Endothelial cell of umbilical vein (primary cell): ENCODE measurements at regions not wholly inside any gene's neighbourhood (a gene's known extent, or its start where the extent isn't known, plus 50 kb on each side); places are given as distances from the start of the nearest gene placed in this dataset.

Experiments
- BruUV-seq: library from RNA; stranded (reverse); fragments of 400-500 nt; replicated peaks from 2 replicates; lab custom pipeline; 2021; lab: Mats Ljungman, UMichigan
- CTCF ChIA-PET: fragments of 300-600, 350-600 bp; sonication (Branson Sonifier 250); formaldehyde crosslinking; loops from one replicate; lab custom pipeline; 2021; ENCODE audit warnings: antibody characterized with exemption, inconsistent platforms; lab: Charles Lee
- POLR2A ChIA-PET: fragments of 300-600, 350-600 bp; sonication (Branson Sonifier 250); formaldehyde crosslinking; loops from one replicate; lab custom pipeline; 2021; ENCODE audit warnings: antibody characterized with exemption, inconsistent platforms; lab: Charles Lee
- DNase-seq: peaks from one replicate; pipeline ENCODE4 v3.0.0-alpha.2; 2011; ENCODE audit warnings: low read depth, low spot score
- FAIRE-seq: peaks from 2 replicates; lab custom pipeline; 2011; peaks lifted over from hg19 to GRCh38; lab: Jason Lieb, UNC
- H2AFZ ChIP-seq: 2 replicates; pipeline ENCODE4 v1.6.0; 2012; ENCODE audit warnings: low read depth, low read length, control low read depth, inconsistent platforms
- H3K27ac ChIP-seq: 2 replicates; pipeline ENCODE4 v1.5.1; 2011; ENCODE audit warnings: low read depth, mild to moderate bottlenecking, control low read depth, low read length, moderate library complexity; ENCODE audit not compliant: insufficient read depth
- H3K27me3 ChIP-seq, 2 experiments: 2 replicates each; pipeline versions ENCODE4 v1.6.0 to v1.6.1; 2011; ENCODE audit warnings: low read length in 2 of 2, mixed read lengths in 1 of 2; ENCODE audit not compliant: control insufficient read depth in 2 of 2, insufficient read depth in 2 of 2
- H3K36me3 ChIP-seq, 2 experiments: 2 replicates in 1 of 2; 3 replicates in 1 of 2; pipeline ENCODE4 v1.5.1; 2011; ENCODE audit warnings: low read length in 2 of 2, mild to moderate bottlenecking in 1 of 2, moderate library complexity in 1 of 2; ENCODE audit not compliant: control insufficient read depth in 2 of 2, insufficient read depth in 2 of 2; ENCODE audit errors: extremely low read depth in 1 of 2
- H3K4me1 ChIP-seq: 3 replicates; pipeline ENCODE4 v1.5.1; 2011; ENCODE audit warnings: mild to moderate bottlenecking, low read length; ENCODE audit not compliant: control insufficient read depth, insufficient read depth; ENCODE audit errors: extremely low read depth
- H3K4me2 ChIP-seq: 2 replicates; pipeline ENCODE4 v1.6.1; 2011; ENCODE audit warnings: low read length, control low read depth, mixed read lengths; ENCODE audit not compliant: insufficient read depth
- H3K4me3 ChIP-seq, 3 experiments: fragments of 200-600 bp in 1 of 3; sonication (generic), shearing (Covaris generic) in 1 of 3; replicated peaks in 1 of 3; 2 replicates each; pipeline ENCODE4 v1.5.1; 2011 to 2016; ENCODE audit warnings: control low read depth in 3 of 3, low read length in 3 of 3, mild to moderate bottlenecking in 2 of 3, inconsistent platforms in 1 of 3, low read depth in 1 of 3, moderate library complexity in 1 of 3; ENCODE audit not compliant: insufficient read depth in 1 of 3
- H3K79me2 ChIP-seq: 2 replicates; pipeline ENCODE4 v1.6.0; 2012; ENCODE audit warnings: low read length, inconsistent platforms; ENCODE audit not compliant: control insufficient read depth, insufficient read depth
- H3K9ac ChIP-seq: replicated peaks from 2 replicates; pipeline ENCODE3; 2011; ENCODE audit warnings: low read length, control low read depth; ENCODE audit not compliant: insufficient read depth; ENCODE audit errors: extremely low read depth
- H3K9me1 ChIP-seq: replicated peaks from 3 replicates; pipeline ENCODE4 v1.6.0; 2011; ENCODE audit warnings: mild to moderate bottlenecking, low read length; ENCODE audit not compliant: control insufficient read depth, insufficient read depth; ENCODE audit errors: extremely low read depth
- H3K9me3 ChIP-seq: replicated peaks from 2 replicates; pipeline ENCODE4 v1.5.1; 2012; ENCODE audit warnings: low read length, inconsistent platforms; ENCODE audit not compliant: control insufficient read depth, insufficient read depth
- H4K20me1 ChIP-seq: replicated peaks from 2 replicates; pipeline ENCODE3; 2011; ENCODE audit warnings: mild to moderate bottlenecking, low read length; ENCODE audit not compliant: control insufficient read depth, insufficient read depth; ENCODE audit errors: extremely low read depth
- EZH2 ChIP-seq: IDR thresholded peaks from 2 replicates; pipeline ENCODE4 v1.6.1; 2012; ENCODE audit warnings: borderline replicate concordance, low read depth, mild to moderate bottlenecking, moderate library complexity, low read length, inconsistent platforms; ENCODE audit not compliant: severe bottlenecking
- GATA2 ChIP-seq: IDR thresholded peaks from 2 replicates; pipeline ENCODE4 v1.7.0; 2011; ENCODE audit warnings: low read depth, mild to moderate bottlenecking, moderate library complexity, mixed read lengths, low read length; ENCODE audit not compliant: insufficient read length, insufficient read depth
- POLR2AphosphoS5 ChIP-seq: IDR thresholded peaks from 2 replicates; pipeline ENCODE4 v1.6.1; 2012; ENCODE audit warnings: low read depth, mild to moderate bottlenecking, control low read depth, low read length, moderate library complexity; ENCODE audit not compliant: insufficient read depth
- dilution Hi-C: fragments of 300-500 bp; cut with MboI; formaldehyde crosslinking; loops from one replicate; pipeline ENCODE4 v1.15.0; 2019; ENCODE audit warnings: low sequenced_read_pairs; ENCODE audit not compliant: extremely low pct_ligation_motif_present
- intact Hi-C: fragments of 100-400 bp; cut with micrococcal nuclease; formaldehyde crosslinking; loops from one replicate; pipeline ENCODE4 v1.10.0; 2022
- TF ChIP-seq, protein P1 (sequence below): IDR thresholded peaks from 2 replicates; pipeline ENCODE4 v1.6.1; 2011; ENCODE audit not compliant: insufficient read depth, insufficient read length
- TF ChIP-seq, protein P2 (sequence below), 2 donors: IDR thresholded peaks; 1 replicate in 1 of 2; 2 replicates in 1 of 2; pipeline ENCODE4 v1.5.1; 2011; ENCODE audit warnings: low read length in 2 of 2, mild to moderate bottlenecking in 2 of 2, moderate library complexity in 2 of 2, control low read depth in 1 of 2, inconsistent platforms in 1 of 2, low read depth in 1 of 2; ENCODE audit not compliant: insufficient read depth in 1 of 2; ENCODE audit errors: extremely low read depth in 1 of 2

DNA sequence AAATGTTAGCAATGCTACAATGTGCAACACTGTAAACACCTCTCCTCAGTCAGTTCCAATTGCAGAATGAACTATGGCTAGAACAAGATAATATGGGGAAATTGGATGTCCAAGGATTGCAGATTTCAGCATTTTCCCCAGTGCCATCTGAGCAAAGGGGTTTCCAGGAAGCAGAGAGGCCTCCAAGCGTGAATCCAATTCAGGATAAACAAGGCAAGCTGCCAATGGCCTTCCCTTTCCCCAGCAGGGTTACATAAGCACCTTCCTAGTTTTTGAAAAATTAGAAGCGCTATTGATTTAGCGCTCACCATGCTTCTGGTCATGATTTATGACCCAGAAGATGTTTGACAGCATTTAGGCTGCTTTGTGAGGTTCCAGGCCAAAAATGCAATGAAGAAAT lies 223.0 kb upstream of the GATB start:
- no peaks in the 10 kb centered on the region for H4K20me1 ChIP-seq
- FAIRE-seq, result no peak
- H3K4me3 ChIP-seq, result no peak overlapping the region
- no peaks in the 10 kb centered on the region for H3K9me3 ChIP-seq
- H3K4me1 ChIP-seq, result no peaks in the 10 kb centered on the region
- no peak overlapping the region for H3K9ac ChIP-seq
- no peaks in the 10 kb centered on the region for H3K9me1 ChIP-seq
- ChIA-PET POLR2A (no interaction called here), CTCF (no interaction called here)
- TF ChIP-seq, protein P1, sequence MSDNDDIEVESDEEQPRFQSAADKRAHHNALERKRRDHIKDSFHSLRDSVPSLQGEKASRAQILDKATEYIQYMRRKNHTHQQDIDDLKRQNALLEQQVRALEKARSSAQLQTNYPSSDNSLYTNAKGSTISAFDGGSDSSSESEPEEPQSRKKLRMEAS, result no peak
- TF ChIP-seq, protein P2, sequence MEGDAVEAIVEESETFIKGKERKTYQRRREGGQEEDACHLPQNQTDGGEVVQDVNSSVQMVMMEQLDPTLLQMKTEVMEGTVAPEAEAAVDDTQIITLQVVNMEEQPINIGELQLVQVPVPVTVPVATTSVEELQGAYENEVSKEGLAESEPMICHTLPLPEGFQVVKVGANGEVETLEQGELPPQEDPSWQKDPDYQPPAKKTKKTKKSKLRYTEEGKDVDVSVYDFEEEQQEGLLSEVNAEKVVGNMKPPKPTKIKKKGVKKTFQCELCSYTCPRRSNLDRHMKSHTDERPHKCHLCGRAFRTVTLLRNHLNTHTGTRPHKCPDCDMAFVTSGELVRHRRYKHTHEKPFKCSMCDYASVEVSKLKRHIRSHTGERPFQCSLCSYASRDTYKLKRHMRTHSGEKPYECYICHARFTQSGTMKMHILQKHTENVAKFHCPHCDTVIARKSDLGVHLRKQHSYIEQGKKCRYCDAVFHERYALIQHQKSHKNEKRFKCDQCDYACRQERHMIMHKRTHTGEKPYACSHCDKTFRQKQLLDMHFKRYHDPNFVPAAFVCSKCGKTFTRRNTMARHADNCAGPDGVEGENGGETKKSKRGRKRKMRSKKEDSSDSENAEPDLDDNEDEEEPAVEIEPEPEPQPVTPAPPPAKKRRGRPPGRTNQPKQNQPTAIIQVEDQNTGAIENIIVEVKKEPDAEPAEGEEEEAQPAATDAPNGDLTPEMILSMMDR (IDR thresholded peaks at IDR 0.05; ENCODE audit: extremely low read depth in 1 of 2, insufficient read depth in 1 of 2, low read depth in 1 of 2, low read length in 2 of 2), result no peak
- TF ChIP-seq GATA2, result no peak
- no peak for TF ChIP-seq EZH2
- no peak overlapping the region for H3K4me2 ChIP-seq
- no TSS peak for BruUV-seq
- H2AFZ ChIP-seq, result no peak overlapping the region
- no peaks in the 10 kb centered on the region for H3K36me3 ChIP-seq
- dilution Hi-C loops (no loop called here), intact Hi-C loops (loop anchor here (1.0 kb wide), 1 partner anchor 36 kb away; no protein-coding TSS in a partner anchor)
- no peak for DNase-seq
- H3K79me2 ChIP-seq, result no peaks in the 10 kb centered on the region
- no peaks in the 10 kb centered on the region for H3K27me3 ChIP-seq
- H3K27ac ChIP-seq, result no peak overlapping the region

DNA sequence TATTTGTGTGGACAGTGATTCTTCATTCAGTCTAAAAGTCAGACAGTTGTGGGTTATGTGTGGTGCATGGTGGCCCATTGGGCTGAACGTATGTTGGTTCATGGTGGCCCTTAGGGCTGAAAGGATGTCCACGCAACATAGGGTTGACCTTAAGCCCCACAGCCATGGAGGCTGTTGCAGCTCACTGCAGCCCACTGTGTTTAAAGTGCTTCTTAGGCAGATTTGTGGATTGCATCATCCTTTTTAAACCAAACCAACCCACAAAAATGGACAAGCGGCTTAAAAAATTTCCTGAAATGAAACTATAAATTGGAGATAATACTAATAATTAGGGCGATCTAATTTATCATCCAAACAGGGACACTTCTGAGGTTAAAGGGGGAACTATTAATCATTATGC lies 219.0 kb upstream of the GATB start:
- no TSS peak for BruUV-seq
- Histone ChIP-seq H3K4me1 (no peaks in the 10 kb centered on the region), H3K4me3 (no peak overlapping the region), H3K27ac (no peak overlapping the region), H3K36me3 (no peaks in the 10 kb centered on the region), H3K9me1 (no peaks in the 10 kb centered on the region), H3K27me3 (no peaks in the 10 kb centered on the region), H4K20me1 (no peaks in the 10 kb centered on the region), H3K9me3 (no peaks in the 10 kb centered on the region), H3K9ac (no peak overlapping the region), H3K4me2 (no peak overlapping the region), H2AFZ (no peak overlapping the region), H3K79me2 (no peaks in the 10 kb centered on the region)
- ChIA-PET POLR2A (no interaction called here), CTCF (no interaction called here)
- intact Hi-C loops, result no loop called here
- dilution Hi-C loops, result no loop called here
- DNase-seq (no peak), FAIRE-seq (no peak)
- TF ChIP-seq POLR2AphosphoS5 (no peak), GATA2 (no peak), EZH2 (no peak)
